Stimulated activated CD4-positive, alpha-beta T cell treated with anti-CD3 and anti-CD28 coated beads, Interleukin-1b, Interleukin-23, amount 100 ng/mL, for 1 hour (primary cell): ENCODE measurements at regions not wholly inside any gene's neighbourhood (a gene's known extent, or its start where the extent isn't known, plus 50 kb on each side); places are given as distances from the start of the nearest gene placed in this dataset.

Experiments used
- DNase-seq, 2 donors: peaks; one replicate each; pipeline ENCODE4 v3.0.0-alpha.2; 2020; ENCODE audit warnings: low read depth in 2 of 2

- no peak for DNase-seq
These were observed 204.9 kb upstream of the USP24 start for GRCh38 chr1:55420026-55420425.

- no peak for DNase-seq
These were observed 203.2 kb upstream of the USP24 start for GRCh38 chr1:55418208-55419000.

GRCh38 chr1:55416164-55416842 lies 201.1 kb upstream of the USP24 start:
- no peak for DNase-seq

GRCh38 chr1:55413286-55413685 lies 198.1 kb upstream of the USP24 start:
- DNase-seq = no peak

GRCh38 chr1:55412060-55412459 lies 196.9 kb upstream of the USP24 start:
- no peak for DNase-seq

- no peak for DNase-seq
These were observed 187.7 kb upstream of the USP24 start for GRCh38 chr1:55402671-55403464.

GRCh38 chr1:55402142-55402541 lies 187.0 kb upstream of the USP24 start:
- no peak for DNase-seq

GRCh38 chr1:55400508-55400907 lies 185.3 kb upstream of the USP24 start:
- DNase-seq = no peak

- no peak for DNase-seq
These were observed 184.2 kb upstream of the USP24 start for GRCh38 chr1:55399346-55399745.

GRCh38 chr1:55396381-55396891 lies 181.3 kb upstream of the USP24 start:
- no peak for DNase-seq

GRCh38 chr1:55388960-55389359 lies 173.8 kb upstream of the USP24 start:
- no peak for DNase-seq

GRCh38 chr1:55387145-55387544 lies 172.0 kb upstream of the USP24 start:
- DNase-seq = no peak

- DNase-seq = no peak
These were observed 171.3 kb upstream of the USP24 start for GRCh38 chr1:55386456-55386855.

GRCh38 chr1:55385402-55386018 lies 170.3 kb upstream of the USP24 start:
- no peak for DNase-seq

- no peak for DNase-seq
These were observed 169.5 kb upstream of the USP24 start for GRCh38 chr1:55384637-55385036.

- DNase-seq = no peak
These were observed 167.7 kb upstream of the USP24 start for GRCh38 chr1:55382806-55383305.

- DNase-seq = no peak
These were observed 166.8 kb upstream of the USP24 start for GRCh38 chr1:55381983-55382382.

GRCh38 chr1:55381491-55381890 lies 166.3 kb upstream of the USP24 start:
- no peak for DNase-seq

- no peak for DNase-seq
These were observed 165.3 kb upstream of the USP24 start for GRCh38 chr1:55380355-55380970.

- DNase-seq = no peak
These were observed 163.4 kb upstream of the USP24 start for GRCh38 chr1:55378582-55378981.

- no peak for DNase-seq
These were observed 161.7 kb upstream of the USP24 start for GRCh38 chr1:55376897-55377296.
